ENCODE measurements at regions not wholly inside any gene's neighbourhood (a gene's known extent, or its start where the extent isn't known, plus 50 kb on each side); places are given as distances from the start of the nearest gene placed in this dataset.
A peak's percentile ranks its signal among the peaks of the same experiment; 100 is the strongest.

DNA sequence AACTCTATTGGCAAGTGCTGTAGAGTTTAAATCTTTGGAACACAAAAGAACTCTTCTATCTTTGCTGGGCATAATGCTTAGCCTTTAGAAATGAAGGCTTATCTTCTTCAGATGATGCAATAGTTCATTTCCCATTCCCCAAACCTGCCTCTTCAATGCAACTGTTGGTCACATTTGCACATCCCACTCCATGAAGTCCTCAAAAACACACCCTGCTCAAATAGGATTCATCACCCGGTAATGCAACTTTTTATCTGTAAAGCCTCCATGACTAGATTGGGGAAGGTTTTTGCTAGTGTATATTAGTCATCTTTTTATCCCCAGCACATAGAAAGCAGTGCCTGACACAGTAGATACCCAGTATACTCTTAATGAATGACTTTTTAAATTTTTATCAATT lies 376.4 kb downstream of the RBM43 start:
- Histone ChIP-seq H3K27me3 (ENCODE audit: control insufficient read depth, insufficient read depth, low read length) (no peaks in the 10 kb centered on the region), H3K27ac (ENCODE audit: low read length) (no peak overlapping the region), H3K36me3 (ENCODE audit: control insufficient read depth, low read depth, low read length) (no peaks in the 10 kb centered on the region), H3K9ac (ENCODE audit: low read length) (no peak overlapping the region), H3K4me3 (ENCODE audit: low read length) (no peak overlapping the region), H3K4me1 (ENCODE audit: control insufficient read depth, low read depth, low read length) (no peaks in the 10 kb centered on the region), H3K9me3 (ENCODE audit: control insufficient read depth, low read depth, low read length) (no peaks in the 10 kb centered on the region)

DNA sequence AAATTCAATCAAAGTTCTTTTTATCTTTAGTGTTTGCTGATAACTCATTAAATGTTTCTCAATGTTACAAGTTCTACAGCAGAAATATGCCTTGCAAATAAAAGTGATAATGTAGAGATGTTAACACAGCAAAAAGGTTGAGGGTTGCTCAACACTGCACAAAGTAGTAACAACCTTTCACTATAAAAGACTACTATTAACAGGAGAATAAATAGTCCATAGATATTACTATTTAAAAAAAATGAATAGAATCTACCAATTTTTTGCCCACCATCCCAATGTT lies 378.1 kb downstream of the RBM43 start:
- Histone ChIP-seq H3K36me3 (ENCODE audit: control insufficient read depth, low read depth, low read length) (no peaks in the 10 kb centered on the region), H3K9me3 (ENCODE audit: control insufficient read depth, low read depth, low read length) (no peaks in the 10 kb centered on the region), H3K4me1 (ENCODE audit: control insufficient read depth, low read depth, low read length) (no peaks in the 10 kb centered on the region), H3K4me3 (ENCODE audit: low read length) (no peak overlapping the region), H3K27ac (ENCODE audit: low read length) (no peak overlapping the region), H3K27me3 (ENCODE audit: control insufficient read depth, insufficient read depth, low read length) (no peaks in the 10 kb centered on the region), H3K9ac (ENCODE audit: low read length) (no peak overlapping the region)

DNA sequence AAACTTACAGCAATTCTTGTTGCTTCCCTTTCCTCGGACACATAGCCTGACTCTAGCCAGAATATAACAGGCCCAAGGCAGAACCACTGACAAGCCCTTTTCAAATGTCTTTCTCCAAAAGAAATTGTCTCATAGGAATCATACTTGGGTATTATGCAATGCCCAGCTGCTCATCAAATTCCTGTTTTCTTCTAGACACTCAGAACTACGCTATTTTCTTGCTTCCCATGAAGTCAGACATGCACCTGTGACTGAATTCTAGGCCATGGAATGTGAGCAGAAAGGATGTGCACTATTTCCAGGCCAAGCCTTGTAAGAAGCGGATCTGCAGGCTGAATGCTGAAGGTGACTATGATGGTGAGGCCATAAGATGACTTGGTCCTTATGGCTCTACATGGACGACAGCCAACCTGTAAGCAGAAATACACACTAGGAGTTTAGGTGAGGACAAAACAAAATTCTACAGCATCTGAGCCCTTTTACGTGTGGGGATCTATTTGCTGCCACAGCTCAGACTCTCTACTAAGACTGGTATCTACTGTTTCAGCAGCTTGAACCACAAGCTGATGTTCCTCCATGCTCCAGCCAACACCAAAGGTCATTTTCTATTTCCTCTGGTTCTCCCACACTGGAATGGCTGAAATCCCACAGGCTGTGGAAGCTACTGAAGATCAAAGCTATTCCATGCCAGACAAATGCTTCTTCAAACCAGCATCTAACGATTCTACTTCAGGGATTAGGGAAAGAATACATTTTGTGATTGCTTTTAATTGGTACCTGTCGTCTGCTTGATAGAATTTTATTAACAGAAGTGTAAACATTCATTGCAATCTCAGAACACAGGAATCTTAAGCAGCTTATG lies 378.7 kb downstream of the RBM43 start:
- H3K36me3 ChIP-seq (ENCODE audit: control insufficient read depth, low read depth, low read length), result no peaks in the 10 kb centered on the region
- no peak overlapping the region for H3K27ac ChIP-seq (ENCODE audit: low read length)
- no peak overlapping the region for H3K9ac ChIP-seq (ENCODE audit: low read length)
- H3K4me3 ChIP-seq (ENCODE audit: low read length), result no peak overlapping the region
- H3K9me3 ChIP-seq (ENCODE audit: control insufficient read depth, low read depth, low read length), result no peaks in the 10 kb centered on the region
- H3K27me3 ChIP-seq (ENCODE audit: control insufficient read depth, insufficient read depth, low read length), result no peaks in the 10 kb centered on the region
- H3K4me1 ChIP-seq (ENCODE audit: control insufficient read depth, low read depth, low read length), result no peaks in the 10 kb centered on the region

DNA sequence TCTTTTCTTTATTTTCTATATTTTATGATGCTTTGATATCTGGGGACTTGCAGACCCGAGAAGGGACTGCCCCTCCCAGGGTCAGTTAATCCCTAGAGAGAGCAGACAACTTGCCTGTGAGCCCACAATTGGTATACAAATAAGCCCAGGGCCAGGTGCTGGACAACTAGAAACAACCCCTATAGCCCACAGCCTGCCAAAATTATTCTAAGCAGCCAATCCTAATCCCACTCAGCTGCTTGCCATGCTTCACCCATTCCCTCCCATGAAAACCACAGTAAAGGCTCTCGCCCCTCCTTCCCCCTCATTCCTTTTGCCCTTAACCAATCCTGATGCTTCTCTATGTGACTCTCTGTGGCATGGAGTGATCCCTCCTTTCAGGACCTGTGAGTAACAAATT lies 380.7 kb downstream of the RBM43 start:
- no peak overlapping the region for H3K9ac ChIP-seq (ENCODE audit: low read length)
- H3K36me3 ChIP-seq (ENCODE audit: control insufficient read depth, low read depth, low read length), result no peaks in the 10 kb centered on the region
- peaks cover 11% of the 10 kb centered on the region for H3K4me1 ChIP-seq (ENCODE audit: control insufficient read depth, low read depth, low read length)
- no peaks in the 10 kb centered on the region for H3K27me3 ChIP-seq (ENCODE audit: control insufficient read depth, insufficient read depth, low read length)
- H3K4me3 ChIP-seq (ENCODE audit: low read length), result no peak overlapping the region
- H3K9me3 ChIP-seq (ENCODE audit: control insufficient read depth, low read depth, low read length), result no peaks in the 10 kb centered on the region
- no peak overlapping the region for H3K27ac ChIP-seq (ENCODE audit: low read length)

DNA sequence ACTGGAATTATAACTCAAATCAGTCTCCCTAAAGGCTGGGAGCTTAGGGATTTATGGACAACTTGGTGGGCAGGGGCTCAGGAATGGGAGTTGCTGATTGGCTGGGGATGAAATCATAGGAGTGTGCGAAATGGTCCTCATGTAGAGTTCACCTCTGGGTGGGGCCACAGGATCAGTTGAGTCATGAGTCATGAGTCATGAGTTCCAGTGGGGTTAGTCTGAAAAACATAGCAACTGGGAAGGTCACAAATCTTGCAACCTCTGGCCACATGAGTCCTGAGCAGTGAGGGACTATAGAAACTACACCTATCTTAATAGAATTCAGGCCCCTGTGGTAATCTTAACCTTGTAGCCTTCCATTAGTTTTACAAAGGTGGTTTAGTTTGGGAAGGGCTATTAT lies 383.3 kb downstream of the RBM43 start:
- Histone ChIP-seq H3K36me3 (ENCODE audit: control insufficient read depth, low read depth, low read length) (no peaks in the 10 kb centered on the region), H3K4me1 (ENCODE audit: control insufficient read depth, low read depth, low read length) (peaks cover 37% of the 10 kb centered on the region), H3K9ac (ENCODE audit: low read length) (no peak overlapping the region), H3K9me3 (ENCODE audit: control insufficient read depth, low read depth, low read length) (no peaks in the 10 kb centered on the region), H3K4me3 (ENCODE audit: low read length) (no peak overlapping the region), H3K27ac (ENCODE audit: low read length) (no peak overlapping the region), H3K27me3 (ENCODE audit: control insufficient read depth, insufficient read depth, low read length) (no peaks in the 10 kb centered on the region)

DNA sequence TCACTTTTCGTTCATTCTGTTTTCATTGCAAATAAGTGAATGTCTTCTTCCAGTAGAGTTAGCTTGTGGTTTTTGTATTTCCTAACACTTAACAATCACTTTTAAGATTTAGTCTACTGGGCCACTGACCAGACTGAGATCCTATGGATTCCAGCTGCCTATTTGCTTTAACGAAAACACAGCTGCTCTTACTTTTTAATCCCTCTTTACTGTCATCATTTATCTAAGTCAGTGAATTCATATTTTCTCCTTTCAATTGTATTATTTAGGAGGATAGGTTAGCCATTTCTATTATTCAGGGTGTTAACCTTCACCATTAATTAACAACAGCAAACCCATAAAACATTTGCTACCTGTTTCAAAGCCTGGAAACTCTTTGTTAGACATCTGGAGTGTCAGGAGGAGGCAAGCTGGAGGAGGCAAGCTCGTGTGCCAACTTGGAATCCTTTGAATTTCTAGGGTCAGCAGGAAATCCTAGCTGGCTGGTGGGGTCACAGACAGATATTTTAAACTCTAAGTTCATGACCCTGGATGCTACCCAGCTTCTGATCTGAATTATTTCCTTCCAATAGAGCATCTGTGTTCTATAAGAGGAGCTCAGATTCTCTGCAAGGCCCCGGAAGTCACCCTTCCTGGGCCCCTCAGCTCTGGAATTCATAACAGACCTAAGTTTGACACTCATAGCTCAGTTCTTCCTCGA lies 385.3 kb downstream of the RBM43 start:
- H3K27ac ChIP-seq (ENCODE audit: low read length), result peak overlapping the region; percentile 41
- H3K27me3 ChIP-seq (ENCODE audit: control insufficient read depth, insufficient read depth, low read length), result no peaks in the 10 kb centered on the region
- no peaks in the 10 kb centered on the region for H3K36me3 ChIP-seq (ENCODE audit: control insufficient read depth, low read depth, low read length)
- H3K9me3 ChIP-seq (ENCODE audit: control insufficient read depth, low read depth, low read length), result no peaks in the 10 kb centered on the region
- H3K4me3 ChIP-seq (ENCODE audit: low read length), result no peak overlapping the region
- peaks cover 53% of the 10 kb centered on the region for H3K4me1 ChIP-seq (ENCODE audit: control insufficient read depth, low read depth, low read length)
- no peak overlapping the region for H3K9ac ChIP-seq (ENCODE audit: low read length)

DNA sequence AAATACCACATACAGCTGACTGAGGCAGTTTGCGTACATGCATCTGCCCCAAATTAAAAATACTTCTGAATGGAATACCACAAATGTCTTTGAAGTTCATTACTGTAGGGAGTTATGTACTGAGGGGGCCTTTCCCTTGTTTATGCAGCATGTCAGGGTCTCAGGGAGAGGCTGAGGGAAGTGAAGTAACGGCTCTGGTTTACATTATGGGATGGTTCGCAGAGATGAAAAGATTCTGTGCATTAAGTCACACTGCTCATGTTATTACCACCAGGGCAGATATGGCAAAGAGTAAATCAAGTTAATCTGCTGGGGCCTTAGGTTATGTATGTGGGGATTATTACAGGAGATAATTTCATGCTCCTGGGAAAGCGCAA lies 385.9 kb upstream of the RND3 start:
- Histone ChIP-seq H3K27me3 (ENCODE audit: control insufficient read depth, insufficient read depth, low read length) (no peaks in the 10 kb centered on the region), H3K36me3 (ENCODE audit: control insufficient read depth, low read depth, low read length) (no peaks in the 10 kb centered on the region), H3K9ac (ENCODE audit: low read length) (no peak overlapping the region), H3K4me1 (ENCODE audit: control insufficient read depth, low read depth, low read length) (peaks cover 66% of the 10 kb centered on the region), H3K4me3 (ENCODE audit: low read length) (no peak overlapping the region), H3K9me3 (ENCODE audit: control insufficient read depth, low read depth, low read length) (peaks cover 5% of the 10 kb centered on the region), H3K27ac (ENCODE audit: low read length) (no peak overlapping the region)

DNA sequence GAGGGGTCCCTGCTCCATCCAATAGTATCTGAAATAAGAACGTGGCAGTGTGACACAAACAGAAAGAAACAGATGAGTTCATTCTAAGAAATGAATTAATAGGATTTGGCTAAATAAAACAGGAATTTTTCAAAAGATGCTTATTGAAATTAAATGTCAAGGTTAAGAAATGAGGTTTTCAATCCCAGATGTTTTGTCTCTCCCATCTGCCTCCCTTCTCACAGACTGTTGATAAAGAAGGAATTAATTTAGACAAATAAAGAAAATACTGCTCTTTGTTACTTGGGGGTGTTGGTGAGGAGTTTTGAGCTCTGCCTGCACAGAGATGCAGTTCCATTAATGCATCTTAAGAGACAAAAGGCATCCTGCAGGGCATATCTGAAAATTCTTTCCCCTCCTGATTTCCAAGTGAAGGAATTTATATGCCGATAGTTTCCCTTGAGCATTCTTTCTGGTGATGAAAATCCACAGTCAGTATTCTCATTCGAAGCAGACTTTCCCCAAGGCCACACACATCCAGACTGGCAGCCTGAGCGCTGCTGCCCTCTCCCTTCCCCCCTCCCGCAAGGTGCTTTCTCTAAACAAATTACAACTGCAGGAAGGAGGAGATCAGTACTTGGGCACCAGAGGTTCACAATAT lies 385.4 kb upstream of the RND3 start:
- no peak overlapping the region for H3K27ac ChIP-seq (ENCODE audit: low read length)
- H3K9ac ChIP-seq (ENCODE audit: low read length), result no peak overlapping the region
- H3K4me1 ChIP-seq (ENCODE audit: control insufficient read depth, low read depth, low read length), result peaks cover 66% of the 10 kb centered on the region

DNA sequence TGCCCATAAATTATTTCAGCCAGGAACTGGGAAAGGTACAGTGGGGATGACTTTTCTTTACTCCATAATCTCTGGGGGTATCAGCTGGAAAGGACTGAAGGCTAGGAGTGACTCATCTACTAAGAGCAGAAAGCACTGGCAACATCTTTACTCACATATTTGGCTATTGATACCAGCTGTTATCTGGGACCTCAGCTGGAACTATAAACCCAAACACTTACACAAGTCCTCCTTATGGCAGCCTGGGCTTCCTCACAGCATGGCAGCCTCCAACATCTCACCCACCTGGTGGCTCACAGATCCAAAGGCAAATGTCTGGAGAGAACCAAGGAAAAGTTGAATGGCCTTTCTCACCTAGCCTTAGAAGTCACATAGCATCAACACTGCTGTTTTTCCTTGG lies 379.0 kb upstream of the RND3 start:
- peaks cover 13% of the 10 kb centered on the region for H3K4me1 ChIP-seq (ENCODE audit: control insufficient read depth, low read depth, low read length)
- no peak overlapping the region for H3K27ac ChIP-seq (ENCODE audit: low read length)
- H3K4me3 ChIP-seq (ENCODE audit: low read length), result no peak overlapping the region
- H3K36me3 ChIP-seq (ENCODE audit: control insufficient read depth, low read depth, low read length), result no peaks in the 10 kb centered on the region
- no peaks in the 10 kb centered on the region for H3K27me3 ChIP-seq (ENCODE audit: control insufficient read depth, insufficient read depth, low read length)
- H3K9ac ChIP-seq (ENCODE audit: low read length), result no peak overlapping the region
- H3K9me3 ChIP-seq (ENCODE audit: control insufficient read depth, low read depth, low read length), result peaks cover 6% of the 10 kb centered on the region

More for the DNA sequence above, 385.4 kb upstream of the RND3 start:
- Histone ChIP-seq H3K4me3 (ENCODE audit: low read length) (no peak overlapping the region), H3K9me3 (ENCODE audit: control insufficient read depth, low read depth, low read length) (peaks cover 6% of the 10 kb centered on the region), H3K36me3 (ENCODE audit: control insufficient read depth, low read depth, low read length) (no peaks in the 10 kb centered on the region), H3K27me3 (ENCODE audit: control insufficient read depth, insufficient read depth, low read length) (no peaks in the 10 kb centered on the region)

DNA sequence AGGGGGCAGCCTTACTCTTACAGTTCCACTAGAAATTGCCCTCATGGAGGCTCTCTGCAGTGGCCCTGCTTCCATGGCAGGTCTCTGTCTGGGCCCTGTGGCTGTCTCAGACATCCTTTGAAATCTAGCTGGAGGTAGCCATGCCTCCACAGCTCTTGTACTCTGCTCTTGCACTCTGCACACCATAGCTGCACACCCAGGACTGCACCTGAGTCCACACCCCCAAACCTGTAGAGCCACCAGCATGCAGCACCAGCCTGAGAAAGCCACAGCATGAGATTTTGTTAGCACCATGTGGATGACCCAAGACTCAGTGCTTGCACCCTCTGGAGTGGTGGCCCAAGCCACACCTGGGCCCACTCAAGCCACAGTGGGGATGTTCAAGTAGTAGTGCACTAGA lies 376.2 kb upstream of the RND3 start:
- H3K4me1 ChIP-seq (ENCODE audit: control insufficient read depth, low read depth, low read length), result peaks cover 14% of the 10 kb centered on the region
- H3K9me3 ChIP-seq (ENCODE audit: control insufficient read depth, low read depth, low read length), result peaks cover 4% of the 10 kb centered on the region
- H3K36me3 ChIP-seq (ENCODE audit: control insufficient read depth, low read depth, low read length), result no peaks in the 10 kb centered on the region
- H3K27me3 ChIP-seq (ENCODE audit: control insufficient read depth, insufficient read depth, low read length), result no peaks in the 10 kb centered on the region
- H3K27ac ChIP-seq (ENCODE audit: low read length), result no peak overlapping the region
- no peak overlapping the region for H3K4me3 ChIP-seq (ENCODE audit: low read length)
- no peak overlapping the region for H3K9ac ChIP-seq (ENCODE audit: low read length)

DNA sequence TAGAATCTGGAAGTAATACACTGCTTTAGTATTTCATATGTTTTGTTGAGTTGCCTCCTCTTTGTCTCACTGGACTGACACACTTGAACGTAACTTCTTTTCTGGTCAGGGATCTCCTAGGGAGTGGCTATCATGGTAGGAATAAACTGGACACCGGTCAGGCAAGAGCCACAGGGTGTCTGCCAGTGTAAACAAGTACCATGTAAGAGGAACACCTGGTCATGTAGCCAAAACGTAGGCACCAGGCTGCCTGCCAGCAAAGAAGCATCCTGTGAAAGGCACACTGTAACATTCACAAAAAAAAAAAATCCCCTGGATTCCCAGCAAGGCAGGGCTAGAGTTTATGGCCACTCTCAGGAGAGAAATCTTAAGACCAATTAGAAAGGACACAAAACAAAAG lies 372.8 kb upstream of the RND3 start:
- H3K9ac ChIP-seq (ENCODE audit: low read length), result no peak overlapping the region
- no peaks in the 10 kb centered on the region for H3K36me3 ChIP-seq (ENCODE audit: control insufficient read depth, low read depth, low read length)
- H3K27me3 ChIP-seq (ENCODE audit: control insufficient read depth, insufficient read depth, low read length), result no peaks in the 10 kb centered on the region
- no peak overlapping the region for H3K4me3 ChIP-seq (ENCODE audit: low read length)
- H3K27ac ChIP-seq (ENCODE audit: low read length), result no peak overlapping the region
- peaks cover 14% of the 10 kb centered on the region for H3K4me1 ChIP-seq (ENCODE audit: control insufficient read depth, low read depth, low read length)
- H3K9me3 ChIP-seq (ENCODE audit: control insufficient read depth, low read depth, low read length), result no peaks in the 10 kb centered on the region
